HEK293 (cell line): ENCODE measurements at regions not wholly inside any gene's neighbourhood (a gene's known extent, or its start where the extent isn't known, plus 50 kb on each side); places are given as distances from the start of the nearest gene placed in this dataset.

Experiments
- CTCF ChIA-PET: fragments of 350-600 bp; formaldehyde crosslinking; extraction: SDS; loops from one replicate; lab custom pipeline; 2021; ENCODE audit warnings: antibody characterized with exemption; lab: Yijun Ruan, JAX
- POLR2A ChIA-PET: fragments of 300-600 bp; formaldehyde crosslinking; extraction: SDS; loops from one replicate; lab custom pipeline; 2020; ENCODE audit warnings: antibody characterized with exemption, inconsistent platforms; lab: Yijun Ruan, JAX
- H3K27ac ChIP-seq: fragments of 200-500 bp; sonication (Bioruptor generic); 2 replicates; pipeline ENCODE4 v1.5.1; 2014; ENCODE audit warnings: low read depth, low read length, control low read depth, inconsistent platforms; ENCODE audit errors: extremely low read depth
- H3K36me3 ChIP-seq, 2 experiments: fragments of 200-500 bp in 1 of 2; sonication (Bioruptor generic) in 1 of 2; 1 replicate in 1 of 2; 2 replicates in 1 of 2; pipeline ENCODE4 v1.5.1; 2014 to 2017; ENCODE audit warnings: inconsistent platforms in 2 of 2, low read length in 2 of 2; ENCODE audit not compliant: control insufficient read depth in 2 of 2, insufficient read depth in 1 of 2
- H3K4me1 ChIP-seq: fragments of 200-500 bp; sonication (Bioruptor generic); 2 replicates; pipeline ENCODE4 v1.5.1; 2014; ENCODE audit warnings: mild to moderate bottlenecking, low read length, inconsistent platforms; ENCODE audit not compliant: control insufficient read depth, insufficient read depth
- H3K4me3 ChIP-seq: 2 replicates; pipeline ENCODE4 v1.5.1; 2011; ENCODE audit warnings: low read depth, mild to moderate bottlenecking, control low read depth, low read length, moderate library complexity
- H3K9me3 ChIP-seq: fragments of 200-500 bp; sonication (Bioruptor generic); 2 replicates; pipeline ENCODE4 v1.5.1; 2014; ENCODE audit warnings: low read depth, low read length, inconsistent platforms; ENCODE audit not compliant: control insufficient read depth, insufficient read depth
- ELK4 ChIP-seq: IDR thresholded peaks from 2 replicates; pipeline ENCODE4 v1.6.1; 2011; ENCODE audit warnings: mild to moderate bottlenecking, low read depth, low read length, borderline replicate concordance
- FEZF1 ChIP-seq: fragments of 450-650 bp; formaldehyde crosslinking; IDR thresholded peaks from 2 replicates; pipeline ENCODE4 v1.5.1; 2016; ENCODE audit warnings: missing biosample characterization, missing genetic modification characterization
- ZBTB49 ChIP-seq: fragments of 450-650 bp; formaldehyde crosslinking; IDR thresholded peaks from 2 replicates; pipeline ENCODE4 v1.5.1; 2016; ENCODE audit warnings: missing biosample characterization, missing genetic modification characterization, low read depth
- ZBTB8A ChIP-seq: fragments of 450-650 bp; formaldehyde crosslinking; IDR thresholded peaks from 2 replicates; pipeline ENCODE4 v1.5.1; 2016; ENCODE audit warnings: missing biosample characterization, missing genetic modification characterization
- ZNF10 ChIP-seq: fragments of 450-650 bp; formaldehyde crosslinking; IDR thresholded peaks from 2 replicates; pipeline ENCODE4 v1.5.1; 2017; ENCODE audit warnings: missing biosample characterization, missing genetic modification characterization
- ZNF132 ChIP-seq: fragments of 450-650 bp; formaldehyde crosslinking; IDR thresholded peaks from 2 replicates; pipeline ENCODE4 v1.5.1; 2017; ENCODE audit warnings: missing biosample characterization, missing genetic modification characterization, borderline replicate concordance
- ZNF175 ChIP-seq: fragments of 450-650 bp; formaldehyde crosslinking; IDR thresholded peaks from 2 replicates; pipeline ENCODE4 v1.5.1; 2016; ENCODE audit warnings: missing biosample characterization, missing genetic modification characterization
- ZNF2 ChIP-seq: fragments of 450-650 bp; formaldehyde crosslinking; IDR thresholded peaks from 2 replicates; pipeline ENCODE4 v1.5.1; 2016; ENCODE audit warnings: missing biosample characterization, missing genetic modification characterization
- ZNF221 ChIP-seq: fragments of 450-650 bp; formaldehyde crosslinking; IDR thresholded peaks from 2 replicates; pipeline ENCODE4 v1.5.1; 2017; ENCODE audit warnings: missing biosample characterization, missing genetic modification characterization, borderline replicate concordance
- ZNF280C ChIP-seq: fragments of 450-650 bp; formaldehyde crosslinking; IDR thresholded peaks from 2 replicates; pipeline ENCODE4 v1.5.1; 2016; ENCODE audit warnings: missing biosample characterization, missing genetic modification characterization
- ZNF48 ChIP-seq: fragments of 450-650 bp; formaldehyde crosslinking; IDR thresholded peaks from 2 replicates; pipeline ENCODE4 v1.5.1; 2016; ENCODE audit warnings: missing biosample characterization, missing genetic modification characterization
- ZNF518A ChIP-seq: fragments of 450-650 bp; formaldehyde crosslinking; conservative IDR thresholded peaks from 2 replicates; pipeline ENCODE4 v1.5.1; 2016; ENCODE audit warnings: low read depth, missing biosample characterization, missing genetic modification characterization
- ZNF596 ChIP-seq: fragments of 450-650 bp; IDR thresholded peaks from 2 replicates; pipeline ENCODE4 v1.5.0; 2018; ENCODE audit warnings: missing biosample characterization, mild to moderate bottlenecking, missing genetic modification characterization, moderate library complexity
- ZNF629 ChIP-seq: fragments of 450-650 bp; formaldehyde crosslinking; IDR thresholded peaks from 2 replicates; pipeline ENCODE4 v1.5.1; 2017; ENCODE audit warnings: missing biosample characterization, missing genetic modification characterization
- ZNF670 ChIP-seq: fragments of 450-650 bp; formaldehyde crosslinking; IDR thresholded peaks from 2 replicates; pipeline ENCODE4 v1.5.1; 2016; ENCODE audit warnings: missing biosample characterization, missing genetic modification characterization, low read depth
- ZNF704 ChIP-seq: fragments of 450-650 bp; formaldehyde crosslinking; IDR thresholded peaks from 2 replicates; pipeline ENCODE4 v1.5.1; 2016; ENCODE audit warnings: missing biosample characterization, missing genetic modification characterization
- ZNF837 ChIP-seq: fragments of 450-650 bp; formaldehyde crosslinking; IDR thresholded peaks from 2 replicates; pipeline ENCODE4 v1.5.1; 2016; ENCODE audit warnings: missing biosample characterization, missing genetic modification characterization
- ZSCAN5A ChIP-seq: fragments of 450-650 bp; formaldehyde crosslinking; IDR thresholded peaks from 2 replicates; pipeline ENCODE4 v1.5.1; 2016; ENCODE audit warnings: missing biosample characterization, missing genetic modification characterization

- no peak for TF ChIP-seq ZNF704
- TF ChIP-seq, all 188 proteins: peak for 0
Measured at GRCh38 chr20:55778796-55779195, 226.5 kb downstream of the CBLN4 start (continued).

GRCh38 chr20:55777641-55778040, 227.7 kb downstream of the CBLN4 start:
- ChIA-PET POLR2A (no interaction called here), CTCF (interaction anchor here (0.6 kb wide), 1 partner anchor 55 kb away, joined by 3 read pairs; no protein-coding TSS in a partner anchor)
- TF ChIP-seq ZNF221 (tag by site-specific recombination) (no peak), ZNF596 (tag by site-specific recombination) (no peak), ZNF2 (no peak), ZNF48 (no peak), ZNF629 (no peak), ZNF175 (tag by site-specific recombination) (no peak), ZBTB49 (tag by site-specific recombination) (no peak), ZNF280C (tag by site-specific recombination) (no peak), ZNF670 (tag by site-specific recombination) (no peak), ZNF132 (tag by site-specific recombination) (no peak), ZBTB8A (tag by site-specific recombination) (no peak)
- Histone ChIP-seq H3K9me3 (no peaks in the 10 kb centered on the region), H3K4me3 (no peak overlapping the region), H3K4me1 (no peaks in the 10 kb centered on the region), H3K27ac (no peak overlapping the region), H3K36me3 (no peaks in the 10 kb centered on the region)

- TF ChIP-seq ZNF837 (no peak), ELK4 (no peak), ZSCAN5A (tag by site-specific recombination) (no peak), ZNF518A (tag by site-specific recombination) (no peak), FEZF1 (no peak), ZNF10 (tag by site-specific recombination) (no peak)
Measured at GRCh38 chr20:55776176-55776575, 229.1 kb downstream of the CBLN4 start.

More at GRCh38 chr20:55776176-55776575, 229.1 kb downstream of the CBLN4 start:
- Histone ChIP-seq H3K27ac (no peak overlapping the region), H3K9me3 (no peaks in the 10 kb centered on the region), H3K4me3 (no peak overlapping the region), H3K4me1 (no peaks in the 10 kb centered on the region), H3K36me3 (no peaks in the 10 kb centered on the region)
- ChIA-PET CTCF (no interaction called here), POLR2A (no interaction called here)
